HG02798 (cell line): ENCODE measurements at regions not wholly inside any gene's neighbourhood (a gene's known extent, or its start where the extent isn't known, plus 50 kb on each side); places are given as distances from the start of the nearest gene placed in this dataset.
"Not testable (repeated sequence)": the region's sequence is repeated elsewhere in the genome, so short reads cannot be mapped to it uniquely, and the experiment has no call there.

ENCODE experiments used
- ATAC-seq: cut with Tn5 transposase; IDR thresholded peaks from one replicate; pipeline ENCODE4 v1.9.1; 2021; ENCODE audit warnings: mild to moderate bottlenecking; ENCODE audit not compliant: unreplicated experiment, poor library complexity

GRCh38 chr2:82007071-82007664, 1702.6 kb upstream of the LRRTM1 start:
- ATAC-seq, result no peak

- ATAC-seq, result not testable (repeated sequence)
These were observed 1701.3 kb upstream of the LRRTM1 start for GRCh38 chr2:82005889-82006288.

- no peak for ATAC-seq
These were observed 1697.1 kb upstream of the LRRTM1 start for GRCh38 chr2:82001614-82002013.

GRCh38 chr2:82000606-82001005, 1696.1 kb upstream of the LRRTM1 start:
- ATAC-seq, result no peak

DNA sequence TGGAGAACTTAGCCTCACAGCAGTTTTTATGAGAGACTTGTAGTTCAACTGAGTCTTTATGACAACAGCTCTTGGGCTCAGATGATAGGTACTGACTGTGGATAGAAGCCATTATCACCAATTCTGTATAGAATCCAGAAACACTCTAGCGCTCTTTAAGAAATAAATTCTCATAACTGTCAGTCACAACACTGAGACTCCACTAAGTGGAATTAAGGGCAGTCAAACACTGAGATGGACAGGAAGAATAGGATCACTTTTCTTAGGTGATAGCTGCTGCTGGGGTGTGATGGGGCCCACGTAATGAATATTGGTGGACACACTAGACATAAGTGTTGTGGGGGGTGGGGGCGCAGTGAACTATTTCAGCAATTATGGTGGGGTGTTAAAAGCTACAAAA, 1691.8 kb upstream of the LRRTM1 start:
- ATAC-seq, result no peak

DNA sequence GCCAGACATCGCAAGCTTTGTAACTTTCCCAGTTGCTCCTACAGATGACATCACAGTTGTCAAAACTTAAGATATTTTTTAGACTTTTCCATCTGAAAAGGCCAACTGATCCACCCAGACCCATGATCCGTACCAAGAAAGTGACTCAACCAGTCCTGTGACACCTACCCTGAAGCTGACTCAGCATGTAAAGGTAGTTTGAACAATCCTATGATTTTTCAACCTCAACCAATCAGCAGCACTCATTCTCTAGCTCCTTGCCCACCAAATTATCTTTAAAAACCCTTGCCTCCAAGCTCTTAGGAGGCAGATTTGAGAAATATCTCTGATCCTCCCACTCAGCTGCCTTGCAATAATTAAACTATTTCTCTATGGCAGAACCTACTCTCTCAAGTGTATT, 1686.7 kb upstream of the LRRTM1 start:
- no peak for ATAC-seq

GRCh38 chr2:81987370-81987769, 1682.8 kb upstream of the LRRTM1 start:
- ATAC-seq, result no peak

- ATAC-seq, result no peak
These were observed 1680.6 kb upstream of the LRRTM1 start for GRCh38 chr2:81984969-81985637.

GRCh38 chr2:81981585-81981984, 1677.0 kb upstream of the LRRTM1 start:
- ATAC-seq, result no peak

DNA sequence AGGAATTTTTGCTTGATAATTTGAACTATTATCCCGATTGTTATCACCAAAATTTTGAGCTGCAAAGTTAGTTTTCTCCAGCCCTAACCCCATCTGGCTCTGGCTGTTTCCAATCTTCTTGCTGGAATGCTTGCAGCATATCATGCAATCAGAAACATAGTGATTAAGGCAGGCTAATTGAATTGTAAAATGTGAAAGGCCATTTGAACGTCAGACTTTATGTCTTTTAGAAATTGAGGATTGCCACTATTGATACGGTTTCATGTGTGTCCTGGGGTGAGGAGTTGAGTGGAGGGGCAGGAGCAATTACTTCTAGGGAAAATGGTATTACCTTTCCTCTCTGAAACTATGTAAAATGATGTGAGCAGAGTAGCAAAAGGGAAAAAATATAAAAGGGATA, 1674.5 kb upstream of the LRRTM1 start:
- no peak for ATAC-seq

- ATAC-seq, result no peak
These were observed 1672.4 kb upstream of the LRRTM1 start for GRCh38 chr2:81976998-81977397.

DNA sequence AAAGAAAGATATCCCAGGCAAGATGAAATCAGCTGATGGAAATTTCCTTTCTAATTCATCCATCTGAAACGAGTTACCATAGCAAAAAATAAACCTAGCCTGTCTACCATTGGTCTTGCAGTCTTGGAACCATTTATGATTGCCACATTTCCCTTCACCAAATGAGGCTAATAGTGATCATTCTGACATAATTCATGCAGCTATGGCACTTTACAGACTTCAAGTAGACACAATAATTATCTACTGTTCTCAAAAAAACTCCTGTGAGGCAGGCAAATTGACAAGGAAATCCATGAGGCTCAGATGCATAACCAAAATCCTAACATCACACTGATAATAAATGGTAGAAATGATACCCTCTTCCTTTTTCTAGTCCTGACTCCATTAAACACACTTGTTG, 1669.7 kb upstream of the LRRTM1 start:
- no peak for ATAC-seq

- no peak for ATAC-seq
These were observed 1638.3 kb upstream of the LRRTM1 start for GRCh38 chr2:81942876-81943275.

DNA sequence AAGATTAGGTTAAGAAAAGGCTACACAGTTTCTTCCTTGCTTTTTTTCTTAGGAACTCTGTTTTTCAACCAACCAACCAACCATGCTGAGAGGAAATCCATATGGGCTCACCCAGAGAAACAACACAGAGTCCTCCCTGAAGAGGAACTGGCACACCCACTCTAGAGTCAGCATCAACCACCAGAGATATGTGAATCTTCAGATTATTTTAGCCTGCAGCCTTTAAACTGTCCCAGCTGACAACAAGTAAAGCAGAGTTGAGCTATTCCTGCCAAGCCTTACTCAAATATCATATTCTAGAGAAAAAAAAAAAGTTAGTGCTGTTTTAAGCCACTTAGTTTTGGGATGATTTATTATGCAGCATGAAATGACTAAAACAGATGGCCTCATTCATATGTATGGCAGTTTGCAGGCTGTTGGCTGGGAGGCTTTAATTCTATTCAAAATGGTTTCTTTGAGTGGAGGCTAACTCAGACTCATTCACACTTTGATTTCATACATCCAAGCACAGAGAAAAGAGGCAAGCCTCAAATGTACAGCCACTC, 1637.7 kb upstream of the LRRTM1 start:
- no peak for ATAC-seq

GRCh38 chr2:81940266-81940955, 1635.9 kb upstream of the LRRTM1 start:
- no peak for ATAC-seq

- ATAC-seq, result no peak
These were observed 1633.4 kb upstream of the LRRTM1 start for GRCh38 chr2:81937944-81938343.

GRCh38 chr2:81903534-81903933, 1599.0 kb upstream of the LRRTM1 start:
- ATAC-seq, result no peak

GRCh38 chr2:81901017-81901416, 1596.5 kb upstream of the LRRTM1 start:
- no peak for ATAC-seq

DNA sequence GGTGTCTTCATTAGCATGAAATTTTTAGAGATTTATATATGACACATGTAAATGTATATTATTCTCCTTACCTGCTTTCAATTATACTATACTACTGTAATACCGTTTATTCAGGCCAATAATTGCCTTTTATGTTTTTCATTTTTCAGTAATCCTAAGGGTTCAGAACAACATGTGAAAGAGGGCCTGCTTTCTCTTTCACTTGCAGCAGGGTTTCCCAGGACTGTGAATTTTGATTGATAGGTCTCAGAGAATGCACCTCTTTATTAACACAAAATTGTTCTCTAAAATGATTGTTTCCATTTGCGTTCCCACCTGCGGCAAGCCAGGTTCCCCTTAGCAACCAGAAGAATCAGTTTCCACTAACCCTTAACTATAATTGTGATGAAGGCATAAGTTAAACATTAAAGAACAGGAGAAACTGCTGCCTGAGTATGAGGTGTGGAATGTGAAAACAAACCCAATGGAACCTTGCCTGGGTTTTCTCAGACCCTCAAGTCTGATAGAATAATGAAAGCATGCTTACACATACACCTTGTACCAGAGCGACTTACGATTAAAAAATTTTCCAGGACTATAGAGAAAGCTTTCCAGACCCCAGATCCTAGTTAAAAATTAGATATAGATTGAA, 1591.2 kb upstream of the LRRTM1 start:
- no peak for ATAC-seq

DNA sequence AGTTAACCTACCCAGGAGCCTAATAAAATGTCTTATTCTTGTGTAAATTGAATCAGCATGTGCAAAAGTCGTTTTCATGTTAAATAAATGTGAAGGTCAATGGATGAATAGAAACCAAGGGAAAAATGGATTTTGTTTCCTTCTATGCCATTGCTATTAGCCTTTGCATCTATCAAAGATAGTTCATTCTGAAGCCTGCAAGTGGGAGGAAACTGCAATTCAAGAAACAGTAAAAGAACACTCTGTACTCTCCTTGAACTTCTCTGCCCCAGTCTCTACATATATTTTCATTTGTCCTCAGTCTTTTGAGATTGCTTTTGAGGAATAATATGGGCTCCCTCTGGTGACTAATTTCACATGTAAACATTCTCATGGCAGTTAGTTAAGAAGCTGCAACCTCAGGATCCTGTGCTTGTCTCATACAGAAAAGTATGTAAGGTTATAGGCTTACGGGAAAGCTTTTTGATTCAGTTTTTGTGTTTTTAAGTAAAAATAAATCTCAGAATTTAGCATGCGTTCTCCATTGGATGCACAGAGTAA, 1590.0 kb upstream of the LRRTM1 start:
- no peak for ATAC-seq

GRCh38 chr2:81876624-81877023, 1572.1 kb upstream of the LRRTM1 start:
- ATAC-seq, result no peak
